Parathyroid adenoma (tissue), 2 donors: ENCODE measurements at regions not wholly inside any gene's neighbourhood (a gene's known extent, or its start where the extent isn't known, plus 50 kb on each side); places are given as distances from the start of the nearest gene placed in this dataset.

Source experiments
- H2AFZ ChIP-seq: fragments of 300-600 bp; sonication (generic); one replicate; pipeline ENCODE4 v1.7.0; 2017; ENCODE audit warnings: antibody characterized with exemption, mild to moderate bottlenecking
- H3K27ac ChIP-seq: fragments of 300-600 bp; sonication (generic); one replicate; pipeline ENCODE4 v1.7.0; 2017
- H3K27me3 ChIP-seq: fragments of 300-600 bp; sonication (generic); one replicate; pipeline ENCODE4 v1.7.0; 2017; ENCODE audit warnings: low read length; ENCODE audit not compliant: control insufficient read depth, insufficient read depth
- H3K36me3 ChIP-seq: fragments of 300-600 bp; sonication (generic); one replicate; pipeline ENCODE4 v1.7.0; 2017; ENCODE audit warnings: low read length; ENCODE audit not compliant: control insufficient read depth, insufficient read depth
- H3K4me1 ChIP-seq: fragments of 300-600 bp; sonication (generic); one replicate; pipeline ENCODE4 v1.7.0; 2017; ENCODE audit warnings: control low read depth
- H3K4me2 ChIP-seq: fragments of 300-600 bp; sonication (generic); one replicate; pipeline ENCODE4 v1.7.0; 2017; ENCODE audit warnings: low read length
- H3K4me3 ChIP-seq: fragments of 300-600 bp; sonication (generic); one replicate; pipeline ENCODE4 v1.7.0; 2017; ENCODE audit warnings: low read depth, low read length
- H3K79me2 ChIP-seq: fragments of 300-600 bp; sonication (generic); one replicate; pipeline ENCODE4 v1.7.0; 2017; ENCODE audit warnings: control low read depth
- H3K9ac ChIP-seq: fragments of 300-600 bp; sonication (generic); one replicate; pipeline ENCODE4 v1.7.0; 2017; ENCODE audit warnings: mild to moderate bottlenecking
- H3K9me3 ChIP-seq: fragments of 300-600 bp; sonication (generic); one replicate; pipeline ENCODE4 v1.7.0; 2017; ENCODE audit warnings: low read length; ENCODE audit not compliant: control insufficient read depth
- CTCF ChIP-seq: fragments of 300-600 bp; sonication (generic); IDR thresholded peaks from one replicate; pipeline ENCODE4 v1.7.0; 2017; ENCODE audit warnings: antibody characterized with exemption, mild to moderate bottlenecking
- donor health status: primary hyperparathyroidism.

- H3K4me2 ChIP-seq: no peak overlapping the region
- no peaks in the 10 kb centered on the region for H3K27me3 ChIP-seq
- no peak for TF ChIP-seq CTCF
- no peaks in the 10 kb centered on the region for H3K4me1 ChIP-seq
- H3K36me3 ChIP-seq: no peaks in the 10 kb centered on the region
- no peak overlapping the region for H3K9ac ChIP-seq
- H2AFZ ChIP-seq: no peak overlapping the region
- no peaks in the 10 kb centered on the region for H3K9me3 ChIP-seq
- no peaks in the 10 kb centered on the region for H3K79me2 ChIP-seq
- H3K4me3 ChIP-seq: no peak overlapping the region
- no peak overlapping the region for H3K27ac ChIP-seq
Measured at GRCh38 chr14:34373191-34373590, 88.8 kb downstream of the SPTSSA start.

- no peaks in the 10 kb centered on the region for H3K36me3 ChIP-seq
- no peaks in the 10 kb centered on the region for H3K4me1 ChIP-seq
- no peak overlapping the region for H3K27ac ChIP-seq
- no peaks in the 10 kb centered on the region for H3K27me3 ChIP-seq
- H3K4me3 ChIP-seq: no peak overlapping the region
- H3K9ac ChIP-seq: no peak overlapping the region
- H3K9me3 ChIP-seq: no peaks in the 10 kb centered on the region
- no peaks in the 10 kb centered on the region for H3K79me2 ChIP-seq
- H3K4me2 ChIP-seq: no peak overlapping the region
- TF ChIP-seq CTCF: no peak
- no peak overlapping the region for H2AFZ ChIP-seq
Measured at GRCh38 chr14:34372786-34373185, 89.3 kb downstream of the SPTSSA start.

- no peak overlapping the region for H3K9ac ChIP-seq
- H2AFZ ChIP-seq: no peak overlapping the region
- no peaks in the 10 kb centered on the region for H3K36me3 ChIP-seq
- H3K9me3 ChIP-seq: no peaks in the 10 kb centered on the region
- no peak for TF ChIP-seq CTCF
- no peak overlapping the region for H3K4me2 ChIP-seq
- no peak overlapping the region for H3K27ac ChIP-seq
- no peak overlapping the region for H3K4me3 ChIP-seq
- no peaks in the 10 kb centered on the region for H3K27me3 ChIP-seq
- no peaks in the 10 kb centered on the region for H3K4me1 ChIP-seq
- H3K79me2 ChIP-seq: no peaks in the 10 kb centered on the region
Measured at GRCh38 chr14:34369648-34370030, 92.4 kb downstream of the SPTSSA start.

- Histone ChIP-seq H3K27ac (no peak overlapping the region), H3K4me3 (no peak overlapping the region), H3K9me3 (no peaks in the 10 kb centered on the region)
Measured at GRCh38 chr14:34368971-34369647, 92.9 kb downstream of the SPTSSA start.

More at GRCh38 chr14:34368971-34369647, 92.9 kb downstream of the SPTSSA start:
- Histone ChIP-seq H3K36me3 (no peaks in the 10 kb centered on the region), H2AFZ (no peak overlapping the region), H3K4me1 (no peaks in the 10 kb centered on the region), H3K4me2 (no peak overlapping the region), H3K79me2 (no peaks in the 10 kb centered on the region), H3K9ac (no peak overlapping the region), H3K27me3 (no peaks in the 10 kb centered on the region)
- TF ChIP-seq CTCF: no peak
